ENCODE measurements at regions not wholly inside any gene's neighbourhood (a gene's known extent, or its start where the extent isn't known, plus 50 kb on each side); places are given as distances from the start of the nearest gene placed in this dataset.

- H3K9me2 ChIP-seq (ENCODE audit: insufficient read depth, low read length) = no peaks in the 10 kb centered on the region
- H3K9ac ChIP-seq (ENCODE audit: low read length) = no peak overlapping the region
- no peak overlapping the region for H2AFZ ChIP-seq (ENCODE audit: low read depth, low read length)
- no peaks in the 10 kb centered on the region for H3K36me3 ChIP-seq (ENCODE audit: insufficient read depth, low read length)
- TF ChIP-seq TAF1 (IDR thresholded peaks at IDR 0.05; ENCODE audit: low read depth) (no peak), CTCF (IDR thresholded peaks at IDR 0.05; ENCODE audit: poor library complexity, severe bottlenecking) (no peak), RAD21 (conservative IDR thresholded peaks at IDR 0.05) (no peak), EZH2 (IDR thresholded peaks at IDR 0.05; ENCODE audit: borderline replicate concordance, insufficient read depth, low read length, poor library complexity, severe bottlenecking) (no peak), MXI1 (conservative IDR thresholded peaks at IDR 0.05; ENCODE audit: poor library complexity, severe bottlenecking) (no peak), REST (IDR thresholded peaks at IDR 0.05; ENCODE audit: borderline replicate concordance) (no peak), EP300 (conservative IDR thresholded peaks at IDR 0.05; ENCODE audit: poor library complexity, severe bottlenecking) (no peak), POLR2AphosphoS5 (IDR thresholded peaks at IDR 0.05) (no peak), SMC3 (conservative IDR thresholded peaks at IDR 0.05; ENCODE audit: poor library complexity) (no peak)
- no peak overlapping the region for H3K4me3 ChIP-seq (ENCODE audit: low read length)
- no peak overlapping the region for H3K4me2 ChIP-seq (ENCODE audit: low read length)
- H3F3A ChIP-seq (ENCODE audit: insufficient read depth, low read length, poor library complexity, severe bottlenecking) = no peaks in the 10 kb centered on the region
- no peaks in the 10 kb centered on the region for H3K27me3 ChIP-seq (ENCODE audit: insufficient read depth, low read depth, low read length)
- no peaks in the 10 kb centered on the region for H4K20me1 ChIP-seq (ENCODE audit: insufficient read depth)
- no peaks in the 10 kb centered on the region for H3K9me3 ChIP-seq (ENCODE audit: low read length)
- H3K27ac ChIP-seq (ENCODE audit: low read length) = no peak overlapping the region
- H3K79me2 ChIP-seq (replicated peaks; ENCODE audit: insufficient read depth, low read length) = no peaks in the 10 kb centered on the region
Observed at GRCh38 chr12:126797525-126797924, 1469.4 kb upstream of the TMEM132C start.

- Histone ChIP-seq H3K4me3 (ENCODE audit: low read length) (no peak overlapping the region), H3K9me2 (ENCODE audit: insufficient read depth, low read length) (no peaks in the 10 kb centered on the region), H3K9ac (ENCODE audit: low read length) (no peak overlapping the region), H3K36me3 (ENCODE audit: insufficient read depth, low read length) (no peaks in the 10 kb centered on the region), H3F3A (ENCODE audit: insufficient read depth, low read length, poor library complexity, severe bottlenecking) (no peaks in the 10 kb centered on the region), H3K4me2 (ENCODE audit: low read length) (no peak overlapping the region), H4K20me1 (ENCODE audit: insufficient read depth) (no peaks in the 10 kb centered on the region), H3K27me3 (ENCODE audit: insufficient read depth, low read depth, low read length) (no peaks in the 10 kb centered on the region), H2AFZ (ENCODE audit: low read depth, low read length) (no peak overlapping the region), H3K79me2 (replicated peaks; ENCODE audit: insufficient read depth, low read length) (no peaks in the 10 kb centered on the region), H3K9me3 (ENCODE audit: low read length) (no peaks in the 10 kb centered on the region), H3K27ac (ENCODE audit: low read length) (no peak overlapping the region)
- TF ChIP-seq TAF1 (IDR thresholded peaks at IDR 0.05; ENCODE audit: low read depth) (no peak), POLR2AphosphoS5 (IDR thresholded peaks at IDR 0.05) (no peak), EP300 (conservative IDR thresholded peaks at IDR 0.05; ENCODE audit: poor library complexity, severe bottlenecking) (no peak), REST (IDR thresholded peaks at IDR 0.05; ENCODE audit: borderline replicate concordance) (no peak)
Observed at GRCh38 chr12:126798449-126798848, 1468.5 kb upstream of the TMEM132C start.
